GM12878 (cell line): ENCODE measurements at regions not wholly inside any gene's neighbourhood (a gene's known extent, or its start where the extent isn't known, plus 50 kb on each side); places are given as distances from the start of the nearest gene placed in this dataset.

Source experiments
- ATAC-seq: fragments of 200-7000 bp; cut with Tn5 transposase; 3 replicates; pipeline ENCODE4 v1.9.1; 2020; ENCODE audit warnings: mild to moderate bottlenecking, moderate library complexity
- BruUV-seq: library from RNA; stranded (reverse); fragments of 400-500 nt; replicated peaks from 2 replicates; lab custom pipeline; 2021; lab: Mats Ljungman, UMichigan
- CTCF ChIA-PET: fragments of 300-600 bp; sonication (Branson Sonifier 250); formaldehyde crosslinking; extraction: SDS; loops from one replicate; lab custom pipeline; 2021; ENCODE audit warnings: inconsistent platforms; lab: Yijun Ruan, JAX
- POLR2A ChIA-PET: fragments of 350-600 bp; formaldehyde crosslinking; extraction: SDS; loops from one replicate; lab custom pipeline; 2021; ENCODE audit warnings: inconsistent platforms; lab: Charles Lee
- RAD21 ChIA-PET: fragments of 300-600 bp; sonication (Branson Sonifier 250); formaldehyde crosslinking; loops from one replicate; lab custom pipeline; 2023; ENCODE audit warnings: antibody characterized with exemption; ENCODE audit not compliant: unreplicated experiment; lab: Charles Lee
- SMC1A ChIA-PET: fragments of 300-600 bp; sonication (Branson Sonifier 250); formaldehyde crosslinking; loops from one replicate; lab custom pipeline; 2023; ENCODE audit not compliant: unreplicated experiment, uncharacterized antibody; lab: Charles Lee
- DNase-seq: peaks from one replicate; pipeline ENCODE4 v3.0.0-alpha.2; 2011; ENCODE audit warnings: low read depth, low spot score
- FAIRE-seq: peaks from 3 replicates; lab custom pipeline; 2011; peaks lifted over from hg19 to GRCh38; lab: Jason Lieb, UNC
- H2AFZ ChIP-seq: 2 replicates; pipeline ENCODE4 v1.6.0; 2011; ENCODE audit warnings: low read depth, low read length, control low read depth; ENCODE audit not compliant: control insufficient read depth
- H3K27ac ChIP-seq: 2 replicates; pipeline ENCODE4 v1.5.1; 2011; ENCODE audit warnings: control low read depth; ENCODE audit not compliant: control insufficient read depth, insufficient read depth
- H3K27me3 ChIP-seq, 2 experiments: replicated peaks in 1 of 2; 2 replicates each; pipeline versions ENCODE4 v1.6.0 to v1.6.1; 2011; ENCODE audit warnings: low read length in 1 of 2; ENCODE audit not compliant: control insufficient read depth in 2 of 2, insufficient read depth in 2 of 2
- H3K36me3 ChIP-seq, 2 experiments: 2 replicates each; pipeline ENCODE4 v1.5.1; 2011; ENCODE audit warnings: low read length in 1 of 2; ENCODE audit not compliant: control insufficient read depth in 2 of 2, insufficient read depth in 2 of 2
- H3K4me1 ChIP-seq: 2 replicates; pipeline ENCODE4 v1.6.1; 2011; ENCODE audit warnings: mild to moderate bottlenecking, low read length, moderate library complexity, mixed read lengths; ENCODE audit not compliant: control insufficient read depth, insufficient read depth
- H3K4me2 ChIP-seq: 2 replicates; pipeline ENCODE4 v1.6.0; 2011; ENCODE audit warnings: control low read depth; ENCODE audit not compliant: control insufficient read depth, insufficient read depth
- H3K4me3 ChIP-seq: fragments of 200-600 bp; sonication (generic); 2 replicates; pipeline ENCODE4 v1.5.1; 2016
- H3K79me2 ChIP-seq: 2 replicates; pipeline ENCODE4 v1.6.0; 2011; ENCODE audit warnings: low read length; ENCODE audit not compliant: control insufficient read depth, insufficient read depth
- H3K9ac ChIP-seq: 2 replicates; pipeline ENCODE4 v1.8.0; 2011; ENCODE audit warnings: low read length, control low read depth, mixed read lengths; ENCODE audit not compliant: control insufficient read depth, insufficient read depth
- H3K9me3 ChIP-seq: replicated peaks from 3 replicates; pipeline ENCODE4 v1.5.1; 2011; ENCODE audit warnings: mild to moderate bottlenecking, low read length; ENCODE audit not compliant: control insufficient read depth, insufficient read depth
- H4K20me1 ChIP-seq: 2 replicates; pipeline ENCODE4 v1.6.0; 2011; ENCODE audit not compliant: control insufficient read depth, insufficient read depth
- BHLHE40 ChIP-seq, 2 experiments: fragments of 450-650 bp in 1 of 2; IDR thresholded peaks; 2 replicates each; pipeline ENCODE4 v1.6.1; 2011 to 2017; ENCODE audit warnings: low read depth in 2 of 2, borderline replicate concordance in 1 of 2, improper control_type of control experiment in 1 of 2, low read length in 1 of 2, mild to moderate bottlenecking in 1 of 2
- HSF1 ChIP-seq: fragments of 150-350 bp; IDR thresholded peaks from 2 replicates; pipeline ENCODE4 v1.6.1; 2014; ENCODE audit warnings: mild to moderate bottlenecking, low read depth, low read length
- JUND ChIP-seq: IDR thresholded peaks from 2 replicates; pipeline ENCODE4 v1.6.1; 2012; ENCODE audit warnings: low read depth, mild to moderate bottlenecking, low read length, improper control_type of control experiment, moderate library complexity
- MEF2A ChIP-seq: IDR thresholded peaks from 2 replicates; pipeline ENCODE4 v1.6.1; 2011; ENCODE audit warnings: low read depth, mild to moderate bottlenecking, low read length, moderate library complexity; ENCODE audit not compliant: insufficient read depth
- NFYB ChIP-seq: IDR thresholded peaks from 2 replicates; pipeline ENCODE4 v1.6.1; 2011; ENCODE audit warnings: low read depth, mild to moderate bottlenecking, low read length, improper control_type of control experiment, moderate library complexity; ENCODE audit not compliant: insufficient read depth
- POLR2AphosphoS2 ChIP-seq: IDR thresholded peaks from 2 replicates; pipeline ENCODE4 v1.6.1; 2011; ENCODE audit warnings: low read depth, mild to moderate bottlenecking, low read length, improper control_type of control experiment, moderate library complexity
- SMC3 ChIP-seq: IDR thresholded peaks from 2 replicates; pipeline ENCODE4 v1.6.1; 2011; ENCODE audit warnings: low read length, improper control_type of control experiment, borderline replicate concordance
- SREBF2 ChIP-seq: IDR thresholded peaks from 2 replicates; pipeline ENCODE4 v1.6.1; 2012; ENCODE audit warnings: mild to moderate bottlenecking, low read length
- SUZ12 ChIP-seq: fragments of 200-600 bp; sonication (generic); IDR thresholded peaks from one replicate; pipeline ENCODE4 v1.6.1; 2018; ENCODE audit warnings: antibody characterized with exemption, mild to moderate bottlenecking; ENCODE audit not compliant: unreplicated experiment
- WGBS: methylation state at CpG from one replicate; pipeline ENCODE4 v1.1.6; 2016; ENCODE audit warnings: low lambda C conversion rate; ENCODE audit not compliant: insufficient replicate concordance, insufficient coverage; ENCODE audit errors: missing lambda C conversion rate; 5-methylcytosine and 5-hydroxymethylcytosine counted together
- in situ Hi-C: fragments of 300-500 bp; cut with MboI; formaldehyde crosslinking; loops from 9 replicates; pipeline ENCODE4 v1.14.3; 2018; ENCODE audit warnings: mixed read lengths
- intact Hi-C: fragments of 100-400 bp; cut with micrococcal nuclease; formaldehyde crosslinking; loops from one replicate; pipeline ENCODE4 v1.14.2; 2022; ENCODE audit not compliant: unreplicated experiment
- TF ChIP-seq, protein P1 (sequence below): fragments of 450-650 bp; formaldehyde crosslinking; IDR thresholded peaks from 2 replicates; pipeline ENCODE4 v1.4.0; 2022; ENCODE audit warnings: mild to moderate bottlenecking, moderate library complexity

- ATAC-seq = no peak
- no peaks in the 10 kb centered on the region for H3K4me1 ChIP-seq
- TF ChIP-seq HSF1 (no peak), JUND (no peak)
- no peaks in the 10 kb centered on the region for H4K20me1 ChIP-seq
- no peak overlapping the region for H3K4me2 ChIP-seq
- ChIA-PET POLR2A (no interaction called here), RAD21 (no interaction called here), CTCF (interaction anchor here (2.4 kb wide), 1 partner anchor 33 kb away, joined by 8 read pairs; no protein-coding TSS in a partner anchor), SMC1A (interaction anchor here (1.0 to 2.0 kb wide), 2 partner anchors 17 to 109 kb away, joined by 3 to 6 read pairs; no protein-coding TSS in a partner anchor)
- 17% methylated on average over 4 of the region's 4 CpGs for WGBS
- H3K79me2 ChIP-seq = no peaks in the 10 kb centered on the region
- in situ Hi-C loops (no loop called here), intact Hi-C loops (no loop called here)
- no peaks in the 10 kb centered on the region for H3K36me3 ChIP-seq
- no peak overlapping the region for H3K9ac ChIP-seq
- no peaks in the 10 kb centered on the region for H3K9me3 ChIP-seq
- FAIRE-seq = no peak
- peaks cover 0 to 3% of the 10 kb centered on the region in 2 experiments; a peak in 3 of 4 replicates for H3K27me3 ChIP-seq
- no TSS peak for BruUV-seq
- no peak overlapping the region for H3K4me3 ChIP-seq
- no peak overlapping the region for H2AFZ ChIP-seq
- H3K27ac ChIP-seq = no peak overlapping the region
- no peak for DNase-seq
Measured at GRCh38 chr1:34427170-34427569, 250.5 kb downstream of the C1orf94 start.

GRCh38 chr1:34433099-34433498, 256.4 kb downstream of the C1orf94 start:
- POLR2A ChIA-PET = no interaction called here
- in situ Hi-C loops = no loop called here

More at GRCh38 chr1:34433099-34433498, 256.4 kb downstream of the C1orf94 start:
- RAD21 ChIA-PET = no interaction called here
- Histone ChIP-seq H2AFZ (no peak overlapping the region), H3K9ac (no peak overlapping the region), H3K27me3 (peaks cover 0 to 2% of the 10 kb centered on the region in 2 experiments; a peak in 1 of 4 replicates), H3K79me2 (no peaks in the 10 kb centered on the region)
- no peak for TF ChIP-seq SMC3
- no peak for TF ChIP-seq SUZ12
- TF ChIP-seq NFYB = no peak
- TF ChIP-seq, protein P1, sequence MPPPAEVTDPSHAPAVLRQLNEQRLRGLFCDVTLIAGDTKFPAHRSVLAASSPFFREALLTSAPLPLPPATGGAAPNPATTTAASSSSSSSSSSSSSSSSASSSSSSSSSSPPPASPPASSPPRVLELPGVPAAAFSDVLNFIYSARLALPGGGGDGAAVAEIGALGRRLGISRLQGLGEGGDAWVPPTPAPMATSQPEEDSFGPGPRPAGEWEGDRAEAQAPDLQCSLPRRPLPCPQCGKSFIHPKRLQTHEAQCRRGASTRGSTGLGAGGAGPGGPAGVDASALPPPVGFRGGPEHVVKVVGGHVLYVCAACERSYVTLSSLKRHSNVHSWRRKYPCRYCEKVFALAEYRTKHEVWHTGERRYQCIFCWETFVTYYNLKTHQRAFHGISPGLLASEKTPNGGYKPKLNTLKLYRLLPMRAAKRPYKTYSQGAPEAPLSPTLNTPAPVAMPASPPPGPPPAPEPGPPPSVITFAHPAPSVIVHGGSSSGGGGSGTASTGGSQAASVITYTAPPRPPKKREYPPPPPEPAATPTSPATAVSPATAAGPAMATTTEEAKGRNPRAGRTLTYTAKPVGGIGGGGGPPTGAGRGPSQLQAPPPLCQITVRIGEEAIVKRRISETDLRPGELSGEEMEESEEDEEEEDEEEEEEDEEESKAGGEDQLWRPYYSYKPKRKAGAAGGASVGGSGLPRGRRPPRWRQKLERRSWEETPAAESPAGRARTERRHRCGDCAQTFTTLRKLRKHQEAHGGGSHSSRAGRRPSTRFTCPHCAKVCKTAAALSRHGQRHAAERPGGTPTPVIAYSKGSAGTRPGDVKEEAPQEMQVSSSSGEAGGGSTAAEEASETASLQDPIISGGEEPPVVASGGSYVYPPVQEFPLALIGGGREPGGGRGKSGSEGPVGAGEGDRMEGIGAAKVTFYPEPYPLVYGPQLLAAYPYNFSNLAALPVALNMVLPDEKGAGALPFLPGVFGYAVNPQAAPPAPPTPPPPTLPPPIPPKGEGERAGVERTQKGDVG (CRISPR knock-in tag) = no peak
- no peak for TF ChIP-seq SREBF2
- TF ChIP-seq POLR2AphosphoS2 = no peak
- no peak for TF ChIP-seq MEF2A
- TF ChIP-seq BHLHE40 (IDR thresholded peaks at IDR 0.05; ENCODE audit: borderline replicate concordance in 1 of 2, low read depth in 2 of 2, low read length in 1 of 2) = no peak
- TF ChIP-seq, all 136 proteins: peak for 0
- no peaks in the 10 kb centered on the region for H3K9me3 ChIP-seq
- 17% methylated on average over 5 of the region's 5 CpGs for WGBS
- no peak overlapping the region for H3K27ac ChIP-seq
- H4K20me1 ChIP-seq = no peaks in the 10 kb centered on the region
- intact Hi-C loops = no loop called here
- H3K4me2 ChIP-seq = no peak overlapping the region
- BruUV-seq = no TSS peak
- FAIRE-seq = no peak
- CTCF ChIA-PET = no interaction called here
- no peaks in the 10 kb centered on the region for H3K4me1 ChIP-seq
- H3K4me3 ChIP-seq = no peak overlapping the region
- DNase-seq = no peak
- SMC1A ChIA-PET = interaction anchor here (1.2 kb wide), 1 partner anchor 27 kb away, joined by 3 read pairs; no protein-coding TSS in a partner anchor
- no peak for ATAC-seq
- H3K36me3 ChIP-seq = no peaks in the 10 kb centered on the region
